EL (cell line): ENCODE measurements at regions not wholly inside any gene's neighbourhood (a gene's known extent, or its start where the extent isn't known, plus 50 kb on each side); places are given as distances from the start of the nearest gene placed in this dataset.
"Not testable (repeated sequence)": the region's sequence is repeated elsewhere in the genome, so short reads cannot be mapped to it uniquely, and the experiment has no call there.

ENCODE experiments used
- DNase-seq: peaks from one replicate; pipeline ENCODE4 v3.0.0-alpha.2; 2016

- DNase-seq, result no peak
These were observed 105.1 kb downstream of the SPRY1 start for GRCh38 chr4:123501733-123502132.

DNA sequence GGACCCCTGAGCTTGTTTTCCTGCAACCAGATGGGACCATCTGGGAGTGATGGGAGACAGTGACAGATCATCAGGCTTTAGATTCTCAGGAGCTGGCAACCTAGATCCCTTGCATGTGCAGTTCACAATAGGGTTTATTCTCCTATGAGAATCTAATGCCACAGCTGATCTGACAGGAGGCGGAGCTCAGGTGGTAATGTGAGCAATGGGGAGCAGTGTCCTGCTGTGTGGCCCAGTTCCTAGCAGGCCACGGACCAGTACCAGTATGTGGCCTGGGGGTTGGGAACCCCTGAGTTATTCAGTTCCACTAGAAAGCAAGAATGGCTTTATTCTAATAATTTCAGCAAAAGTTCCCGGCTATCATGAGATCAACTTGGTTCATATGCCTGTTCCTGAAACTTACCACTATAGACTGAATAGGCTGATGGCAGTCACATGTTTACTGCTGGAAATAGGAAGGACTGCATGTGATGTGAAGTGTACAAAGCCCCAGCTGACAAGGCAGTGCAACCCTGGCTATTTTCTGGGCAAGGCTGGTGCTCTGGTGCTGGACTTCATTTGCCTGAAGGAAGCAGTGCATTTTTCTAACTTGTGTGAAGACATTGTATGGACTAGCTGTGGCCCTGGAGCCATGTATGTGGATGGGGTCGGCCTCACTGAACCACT is 107.2 kb downstream of the SPRY1 start:
- DNase-seq, result no peak

DNA sequence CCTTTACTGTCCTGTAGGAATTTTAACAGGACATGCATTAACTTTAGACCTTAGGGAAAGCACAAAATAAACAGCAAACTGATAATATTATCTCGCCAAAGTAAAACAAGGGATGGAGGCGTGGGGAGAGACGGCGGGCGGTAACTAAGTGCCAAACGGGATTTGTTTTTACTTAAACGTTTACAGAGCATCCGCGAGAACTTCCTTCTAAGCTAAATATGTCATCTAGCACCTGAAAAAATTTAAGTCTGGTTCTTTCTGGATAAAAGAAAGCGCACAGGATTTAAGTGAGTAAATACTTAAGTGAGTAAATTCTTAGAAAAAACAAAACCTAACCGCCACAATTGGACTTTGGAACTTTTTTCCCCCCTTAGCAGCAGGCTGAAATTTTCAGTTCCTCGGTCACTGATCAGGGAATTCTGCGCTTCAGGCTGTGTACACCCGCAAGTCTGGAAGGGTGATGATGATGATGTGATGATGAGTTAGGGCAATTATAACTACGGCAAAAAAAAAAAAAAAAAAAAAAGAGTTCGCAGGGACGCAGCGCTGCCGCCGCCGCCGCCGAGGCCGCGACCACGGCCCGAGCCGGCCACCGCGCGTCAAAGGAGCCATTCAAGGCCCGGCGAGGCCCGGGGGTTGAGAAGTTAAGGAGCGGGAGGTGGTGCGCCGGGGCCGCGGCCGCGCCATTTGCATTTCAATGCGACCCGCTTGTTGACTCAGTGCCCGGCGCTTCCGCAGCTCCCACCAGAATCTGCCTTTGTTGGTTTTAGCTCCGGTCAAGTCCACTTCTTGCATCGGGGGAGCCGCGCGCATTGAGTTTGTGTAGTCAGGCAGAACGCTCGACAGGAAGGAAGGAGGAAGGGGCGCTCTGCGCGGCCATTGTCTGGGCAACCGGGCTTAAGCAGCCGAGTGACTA is 108.8 kb downstream of the SPRY1 start:
- peak; percentile 59 for DNase-seq

GRCh38 chr4:123506011-123506695 is 109.6 kb downstream of the SPRY1 start:
- no peak for DNase-seq

DNA sequence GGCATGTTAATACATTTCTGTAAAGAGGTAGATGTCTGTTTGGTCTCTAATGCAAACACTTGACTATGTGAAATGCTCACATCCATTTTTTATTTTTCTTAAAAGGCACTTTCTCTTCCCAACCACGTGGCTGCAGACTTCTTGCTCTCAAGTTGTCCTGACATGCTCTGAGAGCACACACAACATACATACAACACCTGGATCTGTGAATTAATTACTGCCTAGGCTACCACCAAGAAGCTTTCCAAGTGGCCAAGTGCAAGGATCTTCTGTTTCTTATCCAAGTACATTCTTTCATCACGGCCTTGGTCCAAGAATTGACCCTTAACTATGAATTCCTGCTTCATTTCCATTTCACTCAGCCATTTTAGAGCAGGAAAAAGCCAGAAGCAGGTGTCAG is 110.8 kb downstream of the SPRY1 start:
- DNase-seq, result no peak

GRCh38 chr4:123510221-123510620 is 113.6 kb downstream of the SPRY1 start:
- no peak for DNase-seq

DNA sequence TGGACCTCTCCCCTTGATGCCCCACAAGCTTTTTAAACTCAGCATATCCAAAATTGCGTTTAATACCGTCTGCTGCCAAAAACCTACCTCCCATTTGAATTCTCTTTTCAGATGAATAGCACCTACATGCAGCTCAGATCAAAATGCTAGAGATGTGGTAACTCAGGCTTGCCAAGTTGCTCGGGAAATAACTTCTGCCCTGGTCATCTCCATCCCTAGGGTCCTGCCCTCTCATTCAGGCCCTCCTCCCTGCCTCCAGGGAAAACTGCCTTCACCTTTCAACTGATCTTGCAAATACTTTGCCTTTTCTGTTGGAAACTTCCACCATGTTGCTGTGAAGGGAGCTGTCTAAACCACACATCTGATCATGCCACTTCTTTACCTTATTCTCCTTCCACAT is 114.1 kb downstream of the SPRY1 start:
- no peak for DNase-seq

GRCh38 chr4:123516576-123516975 is 120.0 kb downstream of the SPRY1 start:
- DNase-seq, result no peak

- no peak for DNase-seq
These were observed 120.6 kb downstream of the SPRY1 start for GRCh38 chr4:123517176-123517575.

DNA sequence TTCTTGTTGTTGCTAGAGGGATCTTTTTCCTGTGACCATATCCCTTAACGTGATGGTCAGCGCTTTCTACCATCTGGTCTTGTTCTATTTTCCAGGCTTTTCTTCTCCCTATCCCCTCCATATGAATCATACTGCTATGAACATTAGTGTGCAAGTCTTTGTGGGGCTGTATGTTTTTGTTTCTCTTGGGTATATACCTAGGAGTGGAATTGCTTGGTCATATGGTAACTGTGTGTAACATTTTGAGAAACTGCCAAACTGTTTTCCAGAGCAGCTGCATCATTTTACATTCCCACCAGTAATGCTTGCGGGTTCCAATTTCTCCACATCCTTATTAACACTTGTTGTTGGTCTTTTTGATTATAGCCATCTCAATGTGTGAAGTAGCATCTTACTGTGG is 121.4 kb downstream of the SPRY1 start:
- DNase-seq, result no peak

GRCh38 chr4:123520325-123520724 is 123.7 kb downstream of the SPRY1 start:
- no peak for DNase-seq

DNA sequence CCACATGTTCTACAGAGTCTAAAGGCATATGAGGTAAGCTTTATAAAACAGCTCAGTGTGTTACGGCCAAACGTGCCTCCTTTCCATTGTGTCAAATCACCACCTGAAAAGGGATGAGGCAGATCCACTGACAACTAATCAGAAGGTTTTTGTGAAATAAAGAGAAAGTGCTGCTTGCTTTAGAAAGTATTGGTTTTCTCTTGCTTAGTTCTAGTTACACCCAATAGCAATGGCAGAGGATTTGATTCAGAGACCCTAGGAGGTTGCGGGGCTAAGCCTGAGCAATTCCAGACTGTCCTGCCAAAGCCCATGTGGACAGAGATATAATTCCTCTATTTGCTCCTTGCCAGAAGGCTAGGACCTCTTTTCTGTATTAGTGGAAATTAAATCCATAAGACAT is 125.5 kb downstream of the SPRY1 start:
- no peak for DNase-seq

GRCh38 chr4:123522646-123523045 is 126.1 kb downstream of the SPRY1 start:
- DNase-seq, result no peak

- no peak for DNase-seq
These were observed 128.5 kb downstream of the SPRY1 start for GRCh38 chr4:123524958-123525628.

GRCh38 chr4:123526511-123526910 is 129.9 kb downstream of the SPRY1 start:
- no peak for DNase-seq

DNA sequence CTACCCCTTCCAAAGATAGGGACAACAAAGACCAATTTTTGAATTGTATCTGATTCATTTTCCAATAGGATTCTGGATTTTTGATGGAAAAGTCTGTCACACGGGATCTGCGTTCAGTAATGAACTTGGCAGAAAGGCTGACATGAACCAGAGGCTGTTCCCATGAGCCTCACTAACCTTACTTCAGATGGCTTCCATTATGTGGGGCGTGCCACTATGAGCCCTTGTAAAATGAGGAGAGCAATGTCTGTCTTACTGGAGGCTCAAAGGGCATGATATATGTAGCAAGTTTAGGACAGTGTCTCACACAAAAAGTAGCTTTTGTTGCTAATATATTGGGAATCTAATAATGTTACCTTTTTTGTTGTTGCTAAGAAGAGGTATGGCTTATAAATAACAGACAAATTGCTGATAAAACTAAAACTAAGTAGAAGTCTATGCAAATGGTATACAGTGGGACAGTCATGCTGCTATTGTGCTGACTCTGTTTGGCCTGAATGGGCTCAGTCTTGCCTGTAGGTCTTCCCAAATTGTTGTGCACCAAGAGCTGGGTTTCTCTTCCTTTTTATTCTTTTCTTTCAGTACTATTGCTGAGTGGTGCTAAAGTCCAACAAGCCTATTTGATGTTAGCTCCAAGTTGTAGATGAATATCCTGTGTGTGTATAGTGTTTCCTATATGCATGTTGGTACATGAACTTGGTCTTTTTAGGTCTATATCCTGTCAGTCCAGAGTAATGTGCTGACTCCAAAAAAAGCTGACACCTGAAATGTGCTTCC is 132.1 kb downstream of the SPRY1 start:
- DNase-seq, result no peak

- DNase-seq, result no peak
These were observed 132.6 kb downstream of the SPRY1 start for GRCh38 chr4:123529278-123529568.

DNA sequence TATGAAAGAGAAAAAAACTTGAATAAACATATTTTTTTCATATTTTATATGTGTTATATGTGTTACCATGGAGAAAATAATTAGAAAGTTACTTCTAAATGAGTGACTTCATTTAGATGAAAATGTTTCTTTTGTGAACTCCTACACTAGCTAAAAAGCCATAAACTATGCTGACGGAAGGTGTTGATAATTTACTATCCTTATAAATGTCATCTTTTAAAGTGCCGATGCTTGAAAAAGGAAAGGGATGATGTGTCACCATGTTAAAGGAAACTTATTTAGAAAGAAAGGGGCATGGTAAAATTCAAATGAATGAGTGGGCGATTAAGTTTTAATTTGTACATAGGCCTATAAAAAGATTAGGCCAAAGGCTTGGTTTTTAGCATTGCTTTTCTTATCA is 133.8 kb downstream of the SPRY1 start:
- DNase-seq, result no peak

- DNase-seq, result no peak
These were observed 138.6 kb downstream of the SPRY1 start for GRCh38 chr4:123535037-123535748.

DNA sequence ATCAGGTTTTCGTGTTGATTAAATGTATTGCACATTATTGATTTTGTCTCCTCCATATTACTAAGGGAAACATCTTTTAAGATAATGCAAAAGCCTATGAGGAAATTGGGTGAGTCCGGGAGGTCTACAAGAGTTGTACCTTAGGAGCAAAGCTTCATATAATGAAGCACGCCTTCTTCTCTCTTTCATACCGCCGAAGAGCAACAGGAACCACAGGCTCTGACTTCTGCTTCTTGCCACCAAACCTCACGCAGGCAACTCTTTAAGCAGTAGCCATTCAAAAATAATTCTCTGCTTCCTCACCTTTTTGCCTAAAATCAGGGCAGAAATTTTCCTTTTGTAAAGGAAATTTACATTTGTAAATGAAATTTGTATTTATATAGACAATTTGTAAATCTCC is 139.6 kb downstream of the SPRY1 start:
- no peak for DNase-seq

GRCh38 chr4:123537906-123538402 is 141.4 kb downstream of the SPRY1 start:
- DNase-seq, result not testable (repeated sequence)
